H1 (cell line): ENCODE measurements at regions not wholly inside any gene's neighbourhood (a gene's known extent, or its start where the extent isn't known, plus 50 kb on each side); places are given as distances from the start of the nearest gene placed in this dataset.

Experiments
- CTCF ChIA-PET: fragments of 300-600 bp; sonication (Branson Sonifier 250); formaldehyde crosslinking; loops from one replicate; lab custom pipeline; 2021; ENCODE audit not compliant: partially characterized antibody; lab: Charles Lee
- POLR2A ChIA-PET: fragments of 300-600 bp; sonication (Branson Sonifier 250); formaldehyde crosslinking; loops from one replicate; lab custom pipeline; 2021; ENCODE audit warnings: inconsistent platforms; ENCODE audit not compliant: partially characterized antibody; lab: Charles Lee
- DNase-seq, 2 experiments: peaks; one replicate each; pipeline versions ENCODE4 v3.0.0 to v3.0.0-alpha.2; 2010 to 2022; ENCODE audit warnings: low spot score in 2 of 2, low read depth in 1 of 2, mixed read lengths in 1 of 2
- FAIRE-seq: peaks from 2 replicates; lab custom pipeline; 2011; peaks lifted over from hg19 to GRCh38; lab: Jason Lieb, UNC
- H2AFZ ChIP-seq: 2 replicates; pipeline ENCODE4 v1.8.1; 2012; ENCODE audit warnings: low read length, inconsistent platforms
- H2AK5ac ChIP-seq: 2 replicates; pipeline ENCODE4 v1.6.1; 2013; ENCODE audit warnings: low read depth, low read length
- H2BK120ac ChIP-seq: replicated peaks from 2 replicates; pipeline ENCODE3; 2013; ENCODE audit warnings: low read depth, low read length, inconsistent platforms
- H2BK12ac ChIP-seq: 2 replicates; pipeline ENCODE4 v1.6.1; 2013; ENCODE audit warnings: low read depth, low read length
- H2BK15ac ChIP-seq: 2 replicates; pipeline ENCODE4 v1.6.1; 2013; ENCODE audit warnings: low read length
- H2BK20ac ChIP-seq: 2 replicates; pipeline ENCODE4 v1.6.1; 2013; ENCODE audit warnings: low read length
- H2BK5ac ChIP-seq: 2 replicates; pipeline ENCODE4 v1.6.1; 2013; ENCODE audit warnings: low read depth, low read length
- H3K14ac ChIP-seq: 2 replicates; pipeline ENCODE4 v1.6.1; 2013; ENCODE audit warnings: inconsistent platforms; ENCODE audit not compliant: insufficient read length
- H3K18ac ChIP-seq: 2 replicates; pipeline ENCODE4 v1.6.1; 2013; ENCODE audit warnings: low read length; ENCODE audit errors: extremely low read depth
- H3K23ac ChIP-seq: 2 replicates; pipeline ENCODE4 v1.6.1; 2013; ENCODE audit warnings: inconsistent platforms; ENCODE audit not compliant: insufficient read length
- H3K23me2 ChIP-seq: 2 replicates; pipeline ENCODE4 v1.6.1; 2013; ENCODE audit warnings: low read depth, low read length
- H3K27ac ChIP-seq: 2 replicates; pipeline ENCODE4 v1.6.1; 2011; ENCODE audit warnings: low read depth, low read length, inconsistent platforms
- H3K27me3 ChIP-seq, 4 experiments: replicated peaks in 1 of 4; 1 replicate in 1 of 4; 2 replicates in 3 of 4; pipeline versions ENCODE4 v1.6.1 to v1.8.1; 2011 to 2013; ENCODE audit warnings: low read length in 3 of 4, mild to moderate bottlenecking in 3 of 4, inconsistent platforms in 2 of 4, mixed read lengths in 2 of 4, moderate library complexity in 1 of 4; ENCODE audit not compliant: control insufficient read depth in 3 of 4, insufficient read depth in 3 of 4; ENCODE audit errors: extremely low read depth in 1 of 4
- H3K36me3 ChIP-seq, 4 experiments: 2 replicates each; pipeline versions ENCODE4 v1.6.1 to v1.8.1; 2011 to 2013; ENCODE audit warnings: mild to moderate bottlenecking in 4 of 4, low read length in 3 of 4, moderate library complexity in 2 of 4, control low read depth in 1 of 4, inconsistent platforms in 1 of 4; ENCODE audit not compliant: insufficient read depth in 4 of 4, control insufficient read depth in 2 of 4
- H3K4ac ChIP-seq: replicated peaks from 2 replicates; pipeline ENCODE3; 2013; ENCODE audit warnings: low read length, low read depth, mixed read lengths, inconsistent platforms; ENCODE audit not compliant: insufficient read length
- H3K4me1 ChIP-seq, 4 experiments: replicated peaks in 1 of 4; 1 replicate in 1 of 4; 2 replicates in 3 of 4; pipeline versions ENCODE4 v1.6.1 to v1.8.1; 2011 to 2013; ENCODE audit warnings: low read length in 3 of 4, inconsistent platforms in 2 of 4, mixed read lengths in 1 of 4; ENCODE audit not compliant: insufficient read depth in 4 of 4, control insufficient read depth in 3 of 4
- H3K4me2 ChIP-seq, 2 experiments: 2 replicates each; pipeline versions ENCODE4 v1.6.1 to v1.8.1; 2011 to 2013; ENCODE audit warnings: low read depth in 2 of 2, low read length in 2 of 2, control low read depth in 1 of 2, inconsistent platforms in 1 of 2, mild to moderate bottlenecking in 1 of 2; ENCODE audit not compliant: insufficient read depth in 1 of 2
- H3K4me3 ChIP-seq, 4 experiments: fragments of 200-600, 300-600 bp in 1 of 4; sonication (generic), shearing (Covaris generic), sonication (Bioruptor Twin) in 1 of 4; 2 replicates each; pipeline versions ENCODE4 v1.5.1 to v1.8.1; 2011 to 2016; ENCODE audit warnings: low read length in 4 of 4, low read depth in 3 of 4, control low read depth in 2 of 4, inconsistent platforms in 2 of 4, mild to moderate bottlenecking in 2 of 4, mixed read lengths in 1 of 4, moderate library complexity in 1 of 4; ENCODE audit not compliant: insufficient read depth in 2 of 4; ENCODE audit errors: extremely low read depth in 1 of 4
- H3K56ac ChIP-seq: replicated peaks from 2 replicates; pipeline ENCODE3; 2013; ENCODE audit warnings: low read depth, mild to moderate bottlenecking, mixed read lengths, low read length, inconsistent platforms; ENCODE audit not compliant: insufficient read length
- H3K79me1 ChIP-seq: 2 replicates; pipeline ENCODE4 v1.6.1; 2013; ENCODE audit warnings: low read depth, low read length, control low read depth
- H3K79me2 ChIP-seq, 2 experiments: 2 replicates each; pipeline versions ENCODE4 v1.6.1 to v1.8.1; 2012 to 2013; ENCODE audit warnings: low read length in 2 of 2, mild to moderate bottlenecking in 2 of 2, inconsistent platforms in 1 of 2; ENCODE audit not compliant: insufficient read depth in 2 of 2, control insufficient read depth in 1 of 2
- H3K9ac ChIP-seq, 4 experiments: replicated peaks in 1 of 4; 1 replicate in 1 of 4; 2 replicates in 3 of 4; pipeline versions ENCODE4 v1.6.1 to v1.8.1; 2011 to 2013; ENCODE audit warnings: low read depth in 3 of 4, low read length in 3 of 4, control low read depth in 2 of 4, mild to moderate bottlenecking in 2 of 4, moderate library complexity in 2 of 4, inconsistent platforms in 1 of 4; ENCODE audit errors: extremely low read depth in 1 of 4
- H3K9me3 ChIP-seq, 2 experiments: 2 replicates each; pipeline versions ENCODE4 v1.6.1 to v1.8.1; 2012 to 2013; ENCODE audit warnings: mild to moderate bottlenecking in 2 of 2, moderate library complexity in 2 of 2, control low read depth in 1 of 2, inconsistent platforms in 1 of 2, low read depth in 1 of 2, low read length in 1 of 2, mixed read lengths in 1 of 2; ENCODE audit not compliant: insufficient read depth in 2 of 2
- H4K20me1 ChIP-seq, 2 experiments: replicated peaks in 1 of 2; 2 replicates each; pipeline versions ENCODE3 to v1.8.1; 2011 to 2013; ENCODE audit warnings: inconsistent platforms in 2 of 2, low read length in 2 of 2, mild to moderate bottlenecking in 1 of 2; ENCODE audit not compliant: insufficient read depth in 2 of 2, control insufficient read depth in 1 of 2
- H4K5ac ChIP-seq: 2 replicates; pipeline ENCODE4 v1.6.1; 2013; ENCODE audit warnings: low read length, low read depth, mixed read lengths, inconsistent platforms; ENCODE audit not compliant: insufficient read length
- H4K8ac ChIP-seq: 2 replicates; pipeline ENCODE4 v1.8.0; 2013; ENCODE audit warnings: mild to moderate bottlenecking, moderate library complexity, low read length, inconsistent platforms; ENCODE audit not compliant: insufficient read depth; ENCODE audit errors: extremely low read depth
- H4K91ac ChIP-seq: replicated peaks from 2 replicates; pipeline ENCODE3; 2013; ENCODE audit warnings: low read length, mixed read lengths, inconsistent platforms; ENCODE audit not compliant: insufficient read length
- POLR2A ChIP-seq, 2 experiments: IDR thresholded peaks; 1 replicate in 1 of 2; 2 replicates in 1 of 2; pipeline ENCODE4 v1.6.1; 2011; ENCODE audit warnings: low read depth in 2 of 2, low read length in 2 of 2, mild to moderate bottlenecking in 2 of 2; ENCODE audit errors: control extremely low read depth in 1 of 2
- SIN3A ChIP-seq, 2 experiments: IDR thresholded peaks in 1 of 2; conservative IDR thresholded peaks in 1 of 2; 2 replicates each; pipeline ENCODE4 v1.6.1; 2011 to 2012; ENCODE audit warnings: low read length in 2 of 2, improper control_type of control experiment in 1 of 2, low read depth in 1 of 2, mild to moderate bottlenecking in 1 of 2
- YY1 ChIP-seq: IDR thresholded peaks from 2 replicates; pipeline ENCODE4 v1.6.1; 2011; ENCODE audit warnings: low read depth, mild to moderate bottlenecking, low read length
- WGBS, 2 experiments: shearing (Covaris generic) in 1 of 2; methylation state at CpG; one replicate each; pipeline versions ENCODE4 v1.1.6 to v1.1.7; 2013 to 2015; ENCODE audit warnings: low lambda C conversion rate in 2 of 2, mixed read lengths in 2 of 2, inconsistent platforms in 1 of 2, low coverage in 1 of 2, missing lambda C conversion rate in 1 of 2; ENCODE audit not compliant: insufficient replicate concordance in 2 of 2, insufficient coverage in 1 of 2, insufficient read length in 1 of 2; ENCODE audit errors: extremely low coverage in 1 of 2, missing lambda C conversion rate in 1 of 2; 5-methylcytosine and 5-hydroxymethylcytosine counted together
- TF ChIP-seq, protein P1 (sequence below): IDR thresholded peaks from 2 replicates; pipeline ENCODE4 v1.6.1; 2012; ENCODE audit warnings: low read length, inconsistent platforms

DNA sequence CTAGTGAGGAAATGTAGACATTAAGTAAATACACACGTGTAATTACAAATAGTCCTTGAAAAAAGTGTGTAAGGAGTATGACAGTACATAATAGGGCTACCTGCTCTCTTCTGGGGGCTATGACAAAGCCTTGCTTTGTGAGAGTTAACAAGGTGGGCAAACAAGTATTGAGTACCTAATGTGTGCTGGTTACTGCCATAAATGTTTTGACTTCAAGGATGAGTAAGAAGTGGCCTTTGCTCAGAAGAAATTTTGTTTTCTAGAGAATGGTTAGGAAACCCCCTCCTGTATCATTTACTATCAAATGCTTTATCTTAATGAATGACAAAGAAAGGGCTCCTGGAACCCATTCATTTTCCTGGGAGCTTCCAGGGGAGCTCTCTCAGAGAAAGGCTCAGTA lies 167.0 kb upstream of the CASK start:
- no peak overlapping the region for H3K4ac ChIP-seq
- H3K14ac ChIP-seq, result no peak overlapping the region
- no peak overlapping the region for H2BK15ac ChIP-seq
- H3K56ac ChIP-seq, result no peak overlapping the region
- no peak overlapping the region for H2AK5ac ChIP-seq
- no peak overlapping the region; the same call in 1 of the 2 replicates for H2BK5ac ChIP-seq
- no peaks in the 10 kb centered on the region for H3K23me2 ChIP-seq
- H2AFZ ChIP-seq, result no peak overlapping the region
- no peaks in the 10 kb centered on the region for H3K9me3 ChIP-seq
- no peak overlapping the region for H3K4me3 ChIP-seq
- WGBS, 2 experiments, result 20% methylated on average over 1 of the region's 1 CpG; no CpG with 5 or more reads in 1 of the 2 experiments
- no peak overlapping the region; the same call in 1 of the 2 replicates for H3K18ac ChIP-seq
- H3K79me2 ChIP-seq, result no peaks in the 10 kb centered on the region
- no peak overlapping the region for H3K27ac ChIP-seq
- no peak for FAIRE-seq
- H3K23ac ChIP-seq, result no peak overlapping the region
- H4K5ac ChIP-seq, result no peak overlapping the region
- no peak overlapping the region for H2BK12ac ChIP-seq
- TF ChIP-seq POLR2A (IDR thresholded peaks at IDR 0.05; ENCODE audit: control extremely low read depth in 1 of 2, low read depth in 2 of 2, low read length in 2 of 2), result no peak
- TF ChIP-seq, protein P1, sequence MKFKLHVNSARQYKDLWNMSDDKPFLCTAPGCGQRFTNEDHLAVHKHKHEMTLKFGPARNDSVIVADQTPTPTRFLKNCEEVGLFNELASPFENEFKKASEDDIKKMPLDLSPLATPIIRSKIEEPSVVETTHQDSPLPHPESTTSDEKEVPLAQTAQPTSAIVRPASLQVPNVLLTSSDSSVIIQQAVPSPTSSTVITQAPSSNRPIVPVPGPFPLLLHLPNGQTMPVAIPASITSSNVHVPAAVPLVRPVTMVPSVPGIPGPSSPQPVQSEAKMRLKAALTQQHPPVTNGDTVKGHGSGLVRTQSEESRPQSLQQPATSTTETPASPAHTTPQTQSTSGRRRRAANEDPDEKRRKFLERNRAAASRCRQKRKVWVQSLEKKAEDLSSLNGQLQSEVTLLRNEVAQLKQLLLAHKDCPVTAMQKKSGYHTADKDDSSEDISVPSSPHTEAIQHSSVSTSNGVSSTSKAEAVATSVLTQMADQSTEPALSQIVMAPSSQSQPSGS, result no peak
- TF ChIP-seq SIN3A (conservative IDR thresholded peaks at IDR 0.05 in 1 of 2, IDR thresholded peaks at IDR 0.05 in 1 of 2; ENCODE audit: low read depth in 1 of 2, low read length in 2 of 2), result no peak
- no peak for TF ChIP-seq YY1
- no peak for DNase-seq
- no peak overlapping the region for H3K9ac ChIP-seq
- H4K91ac ChIP-seq, result no peak overlapping the region
- 0 out of 4 replicates have a peak overlapping the region, but pooled peaks of 1 of the 2 experiments have one; percentile 34 for H3K4me2 ChIP-seq
- peak overlapping the region; percentile 3; the same call in 1 of the 2 replicates for H2BK20ac ChIP-seq
- no peaks in the 10 kb centered on the region for H3K79me1 ChIP-seq
- no peaks in the 10 kb centered on the region for H3K27me3 ChIP-seq
- POLR2A ChIA-PET, result no interaction called here
- peaks cover 0 to 14% (median 8%) of the 10 kb centered on the region in 4 experiments; a peak in 4 of 7 replicates for H3K4me1 ChIP-seq
- CTCF ChIA-PET, result no interaction called here
- H4K20me1 ChIP-seq, result no peaks in the 10 kb centered on the region
- H4K8ac ChIP-seq, result no peak overlapping the region
- H2BK120ac ChIP-seq, result peak overlapping the region; percentile 38
- H3K36me3 ChIP-seq, result no peaks in the 10 kb centered on the region
